ENCODE measurements at regions not wholly inside any gene's neighbourhood (a gene's known extent, or its start where the extent isn't known, plus 50 kb on each side); places are given as distances from the start of the nearest gene placed in this dataset.

DNA sequence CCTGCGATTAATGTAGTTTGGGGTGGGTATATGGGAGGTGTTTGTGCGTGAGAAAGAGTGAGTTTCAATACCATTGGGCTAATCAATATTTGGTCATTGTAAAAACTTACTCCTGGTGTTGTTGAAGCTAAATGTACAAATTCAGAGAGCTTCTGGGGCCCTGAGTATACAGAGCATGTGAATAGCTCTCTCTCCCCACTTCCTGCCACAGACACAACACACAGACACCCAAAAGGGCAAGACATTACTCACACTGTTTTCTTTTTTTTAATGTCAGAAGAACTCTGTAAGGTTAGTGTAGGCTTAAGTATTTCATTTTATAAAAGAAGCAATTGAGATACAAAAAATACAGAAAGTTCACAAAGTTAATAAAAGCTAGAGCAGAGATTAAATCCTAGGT is 151.3 kb upstream of the KCNIP4 start:
- DNase-seq, result no peak

DNA sequence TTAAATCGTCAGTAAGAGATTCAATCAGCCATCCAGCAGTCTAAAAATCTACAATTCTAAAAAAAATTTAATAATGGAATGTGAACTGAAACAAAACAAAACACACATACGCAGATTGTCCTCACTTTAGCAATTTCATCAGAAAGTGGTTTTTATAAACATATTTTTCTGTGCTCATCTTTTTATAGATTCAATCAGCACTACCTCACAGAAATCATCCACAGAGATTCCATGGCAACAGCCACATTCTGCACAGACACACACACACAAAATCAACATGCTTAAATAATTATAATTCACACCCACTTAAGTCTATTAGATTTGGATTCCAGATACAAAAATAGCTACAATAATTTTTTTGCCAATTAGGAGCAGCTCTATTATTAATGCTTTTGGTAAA is 149.0 kb upstream of the KCNIP4 start:
- DNase-seq, result no peak

DNA sequence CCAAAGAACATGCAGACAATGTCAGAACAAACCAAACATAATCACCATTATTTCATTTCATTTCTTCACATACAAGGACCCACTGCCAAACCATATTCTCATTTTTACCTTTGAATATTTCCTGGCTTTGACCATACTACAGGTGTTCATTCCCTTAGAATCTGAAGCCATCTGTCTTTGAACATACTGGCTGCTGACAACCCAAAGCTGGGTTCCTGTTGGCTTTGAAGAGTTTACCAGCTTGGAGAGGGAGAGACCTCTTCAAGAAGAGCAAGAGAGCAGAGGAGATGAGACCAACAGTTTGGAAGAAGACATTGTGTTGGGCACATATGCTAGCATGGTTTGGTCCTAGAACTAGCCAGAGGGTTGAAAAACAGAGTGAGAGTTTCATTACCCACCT is 145.6 kb upstream of the KCNIP4 start:
- no peak for DNase-seq

DNA sequence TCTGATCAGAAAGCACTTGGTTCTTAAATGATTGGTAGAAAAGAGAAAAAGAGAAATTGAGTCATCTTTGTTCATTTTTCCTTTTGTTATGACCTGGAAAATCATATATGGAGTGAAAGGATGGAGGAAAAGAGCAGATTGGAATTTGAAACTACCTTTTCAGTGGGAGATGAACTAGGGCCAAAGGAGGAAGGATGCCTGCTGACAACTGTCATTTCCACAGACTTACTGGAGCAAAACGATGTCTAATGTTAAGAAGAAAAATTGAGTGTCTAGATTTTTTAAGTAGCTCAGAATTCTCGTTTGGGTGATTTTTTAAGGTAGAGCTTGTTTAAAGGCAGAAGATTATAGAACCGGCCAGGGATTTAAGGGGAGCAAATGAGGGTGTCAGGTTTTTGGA is 144.6 kb upstream of the KCNIP4 start:
- no peak for DNase-seq

DNA sequence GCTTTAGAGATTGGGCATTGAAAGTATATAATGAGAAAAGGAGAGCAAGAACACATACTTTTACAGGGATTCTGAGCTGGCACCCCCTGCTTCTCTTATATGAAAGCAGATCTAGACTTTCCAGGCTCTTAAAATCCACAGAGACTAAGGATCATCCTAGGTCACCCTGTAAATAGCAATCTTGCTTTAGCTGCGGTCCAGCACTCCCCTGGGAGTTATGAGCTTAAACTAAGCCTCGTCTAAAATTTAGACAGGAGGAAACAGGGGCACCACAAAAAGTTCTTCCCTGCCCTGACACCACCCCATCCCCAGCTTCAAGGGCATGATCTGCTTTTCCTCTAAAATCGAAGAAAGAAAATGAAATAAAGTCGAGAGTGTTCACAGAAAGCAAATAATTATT is 143.3 kb upstream of the KCNIP4 start:
- no peak for DNase-seq

DNA sequence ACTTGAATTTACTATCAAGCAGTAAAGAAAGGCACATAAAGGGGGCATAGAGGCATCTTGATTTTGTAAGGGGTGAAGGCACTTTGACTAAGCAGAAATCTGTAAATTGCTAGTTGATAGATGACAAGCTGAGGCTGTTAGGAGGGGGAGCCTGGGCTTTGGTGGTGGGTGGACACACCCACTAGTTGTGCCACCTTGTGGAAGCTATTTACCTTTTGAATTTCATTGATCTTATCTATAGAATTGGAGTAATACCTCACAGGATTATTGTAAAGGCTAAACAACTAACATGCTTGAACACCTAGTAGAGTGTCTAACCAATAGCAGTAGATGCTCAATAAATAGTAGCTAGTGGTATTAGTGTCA is 142.8 kb upstream of the KCNIP4 start:
- no peak for DNase-seq

DNA sequence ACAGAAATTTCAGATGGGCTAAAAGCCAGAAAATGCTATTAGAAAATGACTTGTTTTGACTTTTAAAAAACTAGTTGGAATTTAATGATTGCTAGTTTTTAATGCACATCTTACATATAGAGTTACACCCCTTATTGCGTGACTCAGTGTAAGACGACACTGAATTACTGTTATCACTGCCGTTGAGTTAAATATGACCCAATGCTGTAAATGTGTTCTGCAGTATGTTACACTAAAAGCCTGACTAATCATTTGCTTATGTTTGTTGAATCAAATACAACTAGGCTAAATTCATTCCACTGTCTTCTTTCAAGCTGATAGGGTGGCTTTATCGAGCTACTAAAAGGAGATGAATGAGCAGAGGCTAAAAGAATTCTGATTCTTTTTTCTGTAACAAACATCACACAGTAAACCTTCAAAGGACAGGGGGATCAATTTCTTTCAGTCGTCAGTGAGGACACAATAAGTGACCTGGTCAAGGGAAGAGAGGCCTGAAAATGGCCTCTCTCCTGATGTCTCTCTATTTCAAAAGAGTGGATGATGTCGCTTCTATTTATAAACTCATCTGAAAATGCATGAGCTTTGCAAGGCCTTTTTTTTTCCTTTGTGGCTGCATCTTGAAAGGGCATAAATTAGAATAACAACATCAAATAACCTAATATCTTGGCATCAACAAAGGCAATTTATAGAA is 142.2 kb upstream of the KCNIP4 start:
- DNase-seq, result no peak

DNA sequence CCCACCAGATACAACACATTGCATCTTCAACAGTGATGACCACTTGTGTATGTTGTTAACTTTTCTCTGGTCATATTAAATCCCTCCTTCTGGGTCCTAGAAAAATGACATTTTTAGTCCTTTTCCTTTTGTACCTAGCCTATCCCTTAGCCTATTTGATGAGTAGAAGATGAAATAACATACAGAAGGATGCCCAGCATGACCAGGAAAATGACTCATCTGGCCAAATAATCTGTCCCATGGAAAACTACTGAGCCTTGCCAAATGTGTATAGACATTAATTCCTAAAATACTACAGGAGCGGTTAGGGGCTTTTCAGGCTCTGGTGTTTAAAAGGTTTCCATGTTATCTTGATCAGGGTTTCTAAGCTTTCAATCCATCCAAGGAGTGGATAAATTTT is 129.0 kb upstream of the KCNIP4 start:
- DNase-seq, result no peak

DNA sequence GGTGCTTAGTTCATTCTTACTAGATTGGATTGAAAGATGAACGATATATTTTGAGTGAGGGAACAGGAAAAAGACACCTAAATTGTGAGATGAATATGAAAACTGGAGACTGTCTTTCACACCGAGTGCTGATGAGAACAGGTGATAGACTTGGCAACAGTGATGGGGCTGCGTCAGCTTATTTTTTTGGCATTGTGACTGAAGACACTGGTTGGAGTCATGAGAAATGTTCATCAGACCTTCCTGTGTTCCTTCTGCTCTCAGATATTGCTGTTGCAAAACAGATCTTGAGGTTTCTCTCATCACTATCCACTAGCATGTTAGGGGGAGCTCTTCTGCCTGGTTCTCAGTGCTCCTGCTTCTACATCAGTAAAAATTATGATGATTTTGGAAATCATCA is 124.2 kb upstream of the KCNIP4 start:
- no peak for DNase-seq

DNA sequence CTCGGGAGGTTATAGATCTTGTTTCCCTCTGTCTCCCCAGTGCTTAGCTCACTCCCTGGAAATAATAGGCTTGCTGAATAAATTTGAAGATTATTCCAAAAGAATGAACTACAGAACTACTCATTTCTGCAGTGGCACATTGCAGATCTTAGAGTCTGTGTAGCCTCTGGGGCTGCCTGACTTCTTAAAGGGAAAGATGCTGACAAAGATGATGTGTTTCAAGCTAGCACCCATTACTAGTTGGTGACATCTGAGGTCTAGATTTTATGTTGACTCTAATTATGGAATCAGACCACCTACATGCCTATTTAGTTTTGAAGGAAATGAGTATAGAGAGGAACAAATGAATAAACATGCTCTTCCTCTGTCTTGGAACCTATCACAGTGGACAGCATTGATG is 123.7 kb upstream of the KCNIP4 start:
- no peak for DNase-seq

DNA sequence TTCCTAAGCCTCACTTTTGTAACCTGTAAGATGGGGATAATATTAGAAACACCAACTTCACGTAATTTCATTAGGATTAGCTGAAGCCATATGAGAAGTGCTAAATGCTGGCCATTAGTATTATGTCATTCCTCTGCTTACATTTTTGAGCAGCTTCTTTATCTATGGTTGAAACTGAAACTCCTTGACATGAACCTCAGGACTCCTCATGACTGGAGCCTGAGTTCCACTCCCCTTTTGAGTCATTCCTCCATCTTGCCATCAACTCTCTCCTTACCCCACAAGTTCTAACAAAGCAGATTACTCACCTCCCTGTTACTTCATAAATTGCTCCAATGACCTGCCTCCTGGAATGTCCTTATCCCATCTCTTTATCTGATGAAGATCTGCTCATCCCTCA is 123.2 kb upstream of the KCNIP4 start:
- peak; percentile 66 for DNase-seq

DNA sequence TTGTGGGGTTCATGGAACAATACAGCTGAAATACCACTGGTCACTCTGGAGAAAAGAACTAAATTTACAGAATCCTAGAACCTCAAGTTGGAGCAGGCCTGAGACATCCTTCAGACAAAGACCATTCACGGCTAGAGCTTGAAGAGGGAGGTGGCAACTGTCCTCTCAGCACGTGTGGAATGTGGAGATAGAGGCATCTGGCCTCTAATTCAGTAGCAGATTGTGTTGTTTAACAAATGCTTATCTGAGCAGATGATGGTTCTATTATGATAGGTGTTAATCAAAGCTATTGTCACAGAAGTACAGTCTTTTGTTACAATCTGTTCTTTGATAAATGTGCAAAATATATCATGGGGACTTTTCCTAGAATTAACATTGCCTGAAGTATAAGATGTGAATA is 121.7 kb upstream of the KCNIP4 start:
- DNase-seq, result no peak

DNA sequence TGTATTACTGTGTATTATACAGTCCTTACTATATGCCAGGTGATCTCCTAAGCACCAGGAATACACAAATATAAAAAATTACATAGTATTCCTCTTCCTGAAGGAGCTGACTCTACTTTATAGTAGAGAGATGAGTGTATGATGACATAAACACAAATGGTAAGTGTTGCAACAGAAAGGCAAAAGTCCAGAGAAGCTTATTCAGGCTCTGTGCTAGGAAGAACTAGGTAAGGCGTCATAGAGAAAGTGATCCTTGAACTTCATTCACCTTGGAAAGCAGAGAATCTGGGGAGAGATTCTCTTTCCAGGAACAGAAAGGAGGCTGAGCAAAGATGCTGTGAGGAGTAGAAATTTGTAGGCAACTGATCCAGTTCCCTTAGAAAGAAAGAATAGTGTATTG is 115.0 kb upstream of the KCNIP4 start:
- DNase-seq, result no peak

DNA sequence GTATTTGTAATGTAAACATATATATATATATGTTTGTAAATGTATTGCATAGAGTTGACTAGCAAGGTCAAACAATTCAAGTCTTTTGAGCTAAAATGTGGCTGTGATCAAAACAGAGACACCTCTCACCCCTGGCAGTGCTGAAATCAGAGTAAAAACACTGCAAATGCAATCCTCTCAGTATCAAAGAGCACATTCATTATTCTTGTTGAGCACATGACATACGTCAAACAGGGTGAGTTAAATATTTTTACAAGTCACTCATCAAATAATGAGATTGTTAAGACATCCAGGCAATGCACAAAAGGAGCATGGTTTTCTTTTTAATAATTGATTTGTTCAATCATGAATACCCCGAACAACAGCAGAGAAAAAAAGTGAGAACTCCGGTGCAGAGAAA is 114.1 kb upstream of the KCNIP4 start:
- no peak for DNase-seq

DNA sequence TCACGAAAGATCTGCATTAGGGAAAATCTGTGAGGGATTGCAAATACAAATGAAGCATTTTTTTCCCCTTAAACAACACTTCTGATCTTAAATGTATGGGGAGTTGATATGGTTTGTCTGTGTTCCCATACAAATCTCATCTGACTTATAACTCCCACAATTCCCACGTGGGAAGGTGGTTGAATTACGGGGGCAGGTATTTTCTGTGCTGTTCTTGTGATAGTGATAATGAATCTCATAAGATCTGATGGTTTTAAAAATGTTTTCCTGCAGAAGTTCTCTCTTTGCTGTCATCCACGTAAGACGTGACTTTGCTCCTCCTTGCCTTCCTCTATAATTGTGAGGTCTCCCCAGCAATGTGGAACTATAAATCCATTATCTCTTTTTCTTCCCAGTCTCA is 107.4 kb upstream of the KCNIP4 start:
- no peak for DNase-seq

DNA sequence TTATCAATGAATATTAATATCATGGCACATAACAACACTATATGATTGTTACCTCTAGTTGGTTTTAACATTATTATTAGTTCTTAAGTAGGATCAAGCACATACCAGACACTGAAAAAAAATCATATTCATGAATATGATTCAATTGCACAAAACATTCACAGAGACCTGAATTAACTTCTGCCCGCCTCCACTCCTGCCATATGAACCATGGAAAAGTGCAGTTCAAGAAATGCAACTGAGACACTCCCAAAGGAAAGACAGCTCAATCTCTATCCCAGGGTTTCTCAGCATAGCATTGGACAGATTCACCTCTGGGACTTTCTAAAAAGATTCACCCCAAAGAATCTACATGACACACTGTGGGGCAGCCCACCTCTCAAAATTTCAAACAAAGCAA is 103.5 kb upstream of the KCNIP4 start:
- DNase-seq, result no peak

DNA sequence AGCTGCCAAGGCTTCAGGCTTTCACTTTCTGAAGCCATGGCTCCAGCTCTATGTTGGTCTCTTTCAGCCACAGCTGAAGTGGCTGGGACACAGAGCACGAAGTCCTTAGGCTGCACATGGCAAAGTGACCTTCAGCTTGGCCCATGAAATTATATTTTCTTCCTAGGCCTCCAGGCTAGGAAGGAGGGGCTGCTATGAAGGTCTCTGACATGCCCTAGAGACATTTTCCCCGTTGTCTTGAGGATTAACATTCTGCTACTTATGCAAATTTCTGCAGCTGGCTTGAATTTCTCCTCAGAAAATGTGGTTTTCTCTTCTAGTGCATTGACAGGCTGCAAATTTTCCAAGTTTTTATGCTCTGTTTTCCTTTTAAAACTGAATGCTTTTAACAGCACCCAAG is 99.8 kb upstream of the KCNIP4 start:
- no peak for DNase-seq

DNA sequence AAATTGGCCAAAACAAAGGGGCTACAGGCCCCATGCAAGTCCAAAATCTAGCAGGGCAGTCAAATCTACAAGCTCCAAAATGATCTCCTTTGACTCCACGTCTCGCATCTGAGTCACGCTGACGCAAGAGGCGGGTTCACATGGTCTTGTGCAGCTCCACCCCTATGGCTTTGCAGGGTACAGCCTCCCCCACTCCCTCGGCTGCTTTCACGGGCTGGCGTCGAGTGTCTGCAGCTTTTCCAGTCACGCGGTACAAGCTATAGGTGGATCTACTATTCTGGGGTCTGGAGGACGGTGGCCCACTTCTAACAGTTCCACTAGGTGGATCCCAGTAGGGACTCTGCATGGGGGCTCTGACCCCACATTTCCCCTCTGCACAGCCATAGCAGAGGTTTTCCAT is 99.2 kb upstream of the KCNIP4 start:
- no peak for DNase-seq

DNA sequence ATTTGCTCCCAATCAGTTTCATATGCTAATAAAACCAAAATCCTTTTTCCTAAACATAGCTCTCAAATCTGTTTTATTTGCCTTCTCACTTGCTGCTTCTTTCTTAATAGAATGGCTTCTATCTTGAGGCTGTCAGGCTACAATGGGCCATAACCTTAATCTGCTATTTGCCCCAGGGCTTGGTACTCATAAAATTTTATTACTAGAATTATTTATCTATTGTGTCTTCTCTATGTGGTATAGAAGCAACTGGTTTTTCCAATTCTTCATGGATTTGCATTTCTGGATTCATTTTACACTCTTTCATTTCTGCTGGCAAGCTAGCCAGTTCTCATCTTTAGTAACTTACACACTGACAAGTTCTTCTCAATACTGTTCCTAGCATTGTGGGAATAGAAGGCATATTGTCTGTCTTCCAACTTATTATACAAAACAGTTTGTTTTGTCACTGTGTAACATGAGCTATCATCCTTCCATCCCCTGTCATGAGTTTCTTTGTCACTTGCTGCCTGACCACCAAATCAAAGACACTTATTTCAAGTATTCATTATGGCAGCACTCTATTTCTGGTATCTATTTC is 96.6 kb upstream of the KCNIP4 start:
- DNase-seq, result no peak

DNA sequence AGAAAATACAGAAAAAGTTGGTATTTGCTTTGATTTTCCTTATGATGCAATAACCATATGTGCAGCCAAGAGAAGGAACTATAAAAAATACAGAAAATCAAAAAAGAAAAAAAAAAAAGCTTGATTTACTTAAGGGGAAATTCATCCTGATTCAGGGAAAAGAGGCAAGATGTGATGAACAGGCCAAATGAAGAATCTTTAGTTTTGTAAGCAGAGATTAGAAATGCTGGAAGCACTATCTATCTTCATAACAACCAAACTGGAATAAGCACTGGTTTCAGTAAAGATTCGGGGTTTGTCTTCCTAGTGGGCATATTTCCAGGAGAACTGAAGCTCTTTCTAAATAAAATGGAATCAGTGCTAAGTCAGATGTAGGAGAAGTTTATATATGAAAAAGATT is 82.9 kb upstream of the KCNIP4 start:
- no peak for DNase-seq

DNA sequence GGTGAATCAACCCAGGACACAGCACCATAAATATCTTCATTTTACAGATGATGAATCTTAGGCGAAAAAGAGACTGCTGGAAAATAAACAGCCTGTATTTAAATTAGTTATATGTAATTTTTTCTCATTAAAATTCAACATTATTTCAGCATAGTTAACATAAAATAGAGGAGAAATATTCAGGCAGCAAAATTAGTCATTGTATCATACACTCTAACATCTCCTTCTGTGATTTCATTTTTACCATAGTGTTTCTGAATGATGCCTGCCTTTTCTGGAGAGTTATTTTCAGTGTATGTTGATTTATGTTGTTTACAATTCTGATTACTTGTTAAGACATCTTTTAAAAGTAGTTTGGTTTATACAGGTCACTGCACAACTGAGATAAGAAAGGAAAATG is 82.3 kb upstream of the KCNIP4 start:
- DNase-seq, result no peak

DNA sequence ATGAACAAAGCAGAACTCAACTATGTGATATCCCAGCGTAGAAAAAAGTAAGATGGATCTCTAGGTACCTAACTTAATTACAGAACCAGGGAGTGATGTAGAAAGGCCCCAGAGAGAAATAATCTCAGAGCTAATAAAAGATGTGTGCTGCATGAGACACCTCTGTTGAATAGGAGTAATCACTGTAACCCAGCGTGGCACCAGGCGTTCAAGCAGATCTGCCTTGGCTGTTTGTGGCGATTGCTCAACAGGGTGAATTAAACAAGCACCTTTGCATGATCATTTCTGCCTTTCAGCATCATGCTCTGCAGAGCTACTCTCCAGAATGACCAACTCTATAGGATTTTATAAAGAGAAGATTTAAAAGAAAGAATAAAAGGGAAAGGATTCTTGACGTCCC is 81.7 kb upstream of the KCNIP4 start:
- DNase-seq, result no peak

DNA sequence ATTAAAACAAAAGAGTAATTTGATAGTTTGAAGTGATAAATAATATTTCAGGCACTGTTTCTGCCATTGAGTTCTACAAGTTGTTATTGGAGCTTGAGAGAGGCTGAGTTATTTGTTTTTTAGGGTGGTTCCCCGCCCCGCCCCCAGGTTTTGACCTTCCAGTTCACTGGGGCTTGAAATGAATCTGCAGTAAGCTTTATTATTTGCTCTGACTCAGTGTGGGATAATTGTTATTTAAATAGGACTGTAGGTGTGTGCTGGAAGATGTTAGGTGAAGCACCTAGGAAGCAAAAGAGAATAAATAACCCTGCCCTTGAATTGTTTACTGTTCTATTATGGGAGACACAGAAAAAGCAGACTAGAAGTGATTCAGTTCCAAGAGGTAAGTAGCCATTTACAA is 81.2 kb upstream of the KCNIP4 start:
- DNase-seq, result no peak

DNA sequence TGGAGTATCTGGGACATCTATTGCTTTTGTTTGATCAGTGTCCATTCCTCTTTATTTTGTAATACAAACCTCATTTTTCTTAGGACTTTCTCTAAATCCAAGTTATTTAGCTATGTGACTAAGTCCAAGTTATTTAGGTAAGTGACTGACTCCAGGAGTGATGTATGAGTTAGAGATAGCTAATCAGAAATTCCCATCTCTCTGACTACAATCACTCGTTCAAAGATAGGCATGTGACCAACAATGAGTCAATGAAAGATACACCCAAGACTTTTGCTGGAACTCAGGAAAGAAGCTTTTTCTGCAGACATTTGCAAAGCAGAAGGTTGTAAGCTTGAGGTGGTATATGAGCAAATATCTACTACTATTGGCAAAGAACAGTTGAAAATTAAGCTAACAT is 72.5 kb upstream of the KCNIP4 start:
- no peak for DNase-seq

DNA sequence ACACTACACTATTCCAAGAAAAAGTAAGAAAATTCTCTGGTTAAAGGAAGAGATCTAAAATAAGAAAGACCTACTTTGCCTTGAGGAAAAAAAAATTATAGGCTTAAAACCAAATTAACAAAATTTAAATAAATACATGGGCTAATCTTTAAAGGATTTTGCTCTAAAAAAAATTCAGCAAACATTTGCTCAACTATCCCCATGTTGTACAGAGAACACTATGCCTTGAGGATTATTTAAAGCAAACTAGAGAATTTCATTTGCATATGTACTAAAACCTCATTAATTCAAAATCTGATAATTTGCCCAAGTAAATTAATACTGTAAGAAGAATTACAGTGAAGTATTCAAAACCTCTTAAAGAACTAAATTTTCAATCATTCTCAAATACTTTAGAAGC is 71.6 kb upstream of the KCNIP4 start:
- no peak for DNase-seq

DNA sequence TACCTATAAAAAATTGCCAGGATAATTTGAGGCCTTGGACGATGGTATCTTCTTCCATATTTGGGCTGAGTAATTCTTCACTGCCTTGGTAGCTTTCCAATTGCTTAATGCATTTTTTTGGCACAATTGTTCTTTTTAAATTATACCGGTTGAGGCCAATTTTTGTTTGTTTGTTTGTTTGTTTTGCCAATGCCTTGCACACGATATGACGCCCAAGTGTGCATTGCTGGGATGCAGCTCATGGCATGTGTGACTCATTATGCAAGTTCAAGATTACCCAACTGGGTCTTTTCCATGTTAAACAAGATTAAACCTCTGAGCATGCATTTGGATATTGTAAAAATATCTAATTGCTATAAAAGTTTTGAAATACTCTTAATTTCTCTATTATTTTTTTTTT is 71.1 kb upstream of the KCNIP4 start:
- DNase-seq, result no peak

All from MV-4-11 (cell line).